GM12878 (cell line): ENCODE measurements at regions not wholly inside any gene's neighbourhood (a gene's known extent, or its start where the extent isn't known, plus 50 kb on each side); places are given as distances from the start of the nearest gene placed in this dataset.

Experiments used
- ATAC-seq: fragments of 200-7000 bp; cut with Tn5 transposase; 3 replicates; pipeline ENCODE4 v1.9.1; 2020; ENCODE audit warnings: mild to moderate bottlenecking, moderate library complexity
- BruUV-seq: library from RNA; stranded (reverse); fragments of 400-500 nt; replicated peaks from 2 replicates; lab custom pipeline; 2021; lab: Mats Ljungman, UMichigan
- CTCF ChIA-PET: fragments of 300-600 bp; sonication (Branson Sonifier 250); formaldehyde crosslinking; extraction: SDS; loops from one replicate; lab custom pipeline; 2021; ENCODE audit warnings: inconsistent platforms; lab: Yijun Ruan, JAX
- POLR2A ChIA-PET: fragments of 350-600 bp; formaldehyde crosslinking; extraction: SDS; loops from one replicate; lab custom pipeline; 2021; ENCODE audit warnings: inconsistent platforms; lab: Charles Lee
- RAD21 ChIA-PET: fragments of 300-600 bp; sonication (Branson Sonifier 250); formaldehyde crosslinking; loops from one replicate; lab custom pipeline; 2023; ENCODE audit warnings: antibody characterized with exemption; ENCODE audit not compliant: unreplicated experiment; lab: Charles Lee
- SMC1A ChIA-PET: fragments of 300-600 bp; sonication (Branson Sonifier 250); formaldehyde crosslinking; loops from one replicate; lab custom pipeline; 2023; ENCODE audit not compliant: unreplicated experiment, uncharacterized antibody; lab: Charles Lee
- DNase-seq: peaks from one replicate; pipeline ENCODE4 v3.0.0-alpha.2; 2011; ENCODE audit warnings: low read depth, low spot score
- FAIRE-seq: peaks from 3 replicates; lab custom pipeline; 2011; peaks lifted over from hg19 to GRCh38; lab: Jason Lieb, UNC
- H2AFZ ChIP-seq: 2 replicates; pipeline ENCODE4 v1.6.0; 2011; ENCODE audit warnings: low read depth, low read length, control low read depth; ENCODE audit not compliant: control insufficient read depth
- H3K27ac ChIP-seq: 2 replicates; pipeline ENCODE4 v1.5.1; 2011; ENCODE audit warnings: control low read depth; ENCODE audit not compliant: control insufficient read depth, insufficient read depth
- H3K27me3 ChIP-seq, 2 experiments: replicated peaks in 1 of 2; 2 replicates each; pipeline versions ENCODE4 v1.6.0 to v1.6.1; 2011; ENCODE audit warnings: low read length in 1 of 2; ENCODE audit not compliant: control insufficient read depth in 2 of 2, insufficient read depth in 2 of 2
- H3K36me3 ChIP-seq, 2 experiments: 2 replicates each; pipeline ENCODE4 v1.5.1; 2011; ENCODE audit warnings: low read length in 1 of 2; ENCODE audit not compliant: control insufficient read depth in 2 of 2, insufficient read depth in 2 of 2
- H3K4me1 ChIP-seq: 2 replicates; pipeline ENCODE4 v1.6.1; 2011; ENCODE audit warnings: mild to moderate bottlenecking, low read length, moderate library complexity, mixed read lengths; ENCODE audit not compliant: control insufficient read depth, insufficient read depth
- H3K4me2 ChIP-seq: 2 replicates; pipeline ENCODE4 v1.6.0; 2011; ENCODE audit warnings: control low read depth; ENCODE audit not compliant: control insufficient read depth, insufficient read depth
- H3K4me3 ChIP-seq: fragments of 200-600 bp; sonication (generic); 2 replicates; pipeline ENCODE4 v1.5.1; 2016
- H3K79me2 ChIP-seq: 2 replicates; pipeline ENCODE4 v1.6.0; 2011; ENCODE audit warnings: low read length; ENCODE audit not compliant: control insufficient read depth, insufficient read depth
- H3K9ac ChIP-seq: 2 replicates; pipeline ENCODE4 v1.8.0; 2011; ENCODE audit warnings: low read length, control low read depth, mixed read lengths; ENCODE audit not compliant: control insufficient read depth, insufficient read depth
- H3K9me3 ChIP-seq: replicated peaks from 3 replicates; pipeline ENCODE4 v1.5.1; 2011; ENCODE audit warnings: mild to moderate bottlenecking, low read length; ENCODE audit not compliant: control insufficient read depth, insufficient read depth
- H4K20me1 ChIP-seq: 2 replicates; pipeline ENCODE4 v1.6.0; 2011; ENCODE audit not compliant: control insufficient read depth, insufficient read depth
- ATF7 ChIP-seq: fragments of 450-650 bp; IDR thresholded peaks from 2 replicates; pipeline ENCODE4 v1.6.1; 2016; ENCODE audit warnings: low read depth, mild to moderate bottlenecking
- BRCA1 ChIP-seq: IDR thresholded peaks from 2 replicates; pipeline ENCODE4 v1.6.1; 2011; ENCODE audit warnings: low read depth, low read length, improper control_type of control experiment
- CBFB ChIP-seq: IDR thresholded peaks from 2 replicates; pipeline ENCODE4 v1.6.1; 2016; ENCODE audit warnings: antibody characterized with exemption, low read depth
- CHD4 ChIP-seq: fragments of 200-600 bp; sonication (generic); IDR thresholded peaks from 2 replicates; pipeline ENCODE4 v1.6.1; 2016; ENCODE audit warnings: mild to moderate bottlenecking
- FOXM1 ChIP-seq: IDR thresholded peaks from 2 replicates; pipeline ENCODE4 v1.6.1; 2012; ENCODE audit warnings: low read depth, mild to moderate bottlenecking, inconsistent platforms, low read length, moderate library complexity
- LARP7 ChIP-seq: fragments of 450-650 bp; IDR thresholded peaks from 2 replicates; pipeline ENCODE4 v1.6.1; 2017; ENCODE audit warnings: mild to moderate bottlenecking
- MYC ChIP-seq: IDR thresholded peaks from 2 replicates; pipeline ENCODE4 v1.6.1; 2011; ENCODE audit warnings: mild to moderate bottlenecking, low read length, moderate library complexity, inconsistent platforms; ENCODE audit not compliant: insufficient read depth, insufficient replicate concordance, insufficient read length, severe bottlenecking
- NFIC ChIP-seq: IDR thresholded peaks from 2 replicates; pipeline ENCODE4 v1.6.1; 2012; ENCODE audit warnings: low read depth, mild to moderate bottlenecking, inconsistent platforms, low read length, moderate library complexity
- NR2C1 ChIP-seq: fragments of 450-650 bp; IDR thresholded peaks from 2 replicates; pipeline ENCODE4 v1.6.1; 2017; ENCODE audit warnings: antibody characterized with exemption, mild to moderate bottlenecking, moderate library complexity
- NR2F1 ChIP-seq: fragments of 450-650 bp; conservative IDR thresholded peaks from 2 replicates; pipeline ENCODE4 v1.6.1; 2017; ENCODE audit warnings: mild to moderate bottlenecking
- RB1 ChIP-seq: fragments of 450-650 bp; formaldehyde crosslinking; IDR thresholded peaks from 2 replicates; pipeline ENCODE4 v1.6.1; 2017; ENCODE audit warnings: mild to moderate bottlenecking, borderline replicate concordance
- ZBED1 ChIP-seq: IDR thresholded peaks from 2 replicates; pipeline ENCODE4 v1.6.1; 2016; ENCODE audit warnings: borderline replicate concordance
- WGBS: methylation state at CpG from one replicate; pipeline ENCODE4 v1.1.6; 2016; ENCODE audit warnings: low lambda C conversion rate; ENCODE audit not compliant: insufficient replicate concordance, insufficient coverage; ENCODE audit errors: missing lambda C conversion rate; 5-methylcytosine and 5-hydroxymethylcytosine counted together
- in situ Hi-C: fragments of 300-500 bp; cut with MboI; formaldehyde crosslinking; loops from 9 replicates; pipeline ENCODE4 v1.14.3; 2018; ENCODE audit warnings: mixed read lengths
- intact Hi-C: fragments of 100-400 bp; cut with micrococcal nuclease; formaldehyde crosslinking; loops from one replicate; pipeline ENCODE4 v1.14.2; 2022; ENCODE audit not compliant: unreplicated experiment
- TF ChIP-seq, protein P1 (sequence below): fragments of 450-650 bp; IDR thresholded peaks from 2 replicates; pipeline ENCODE4 v1.6.1; 2018; ENCODE audit warnings: mild to moderate bottlenecking, low read depth, moderate library complexity; ENCODE audit not compliant: partially characterized antibody

DNA sequence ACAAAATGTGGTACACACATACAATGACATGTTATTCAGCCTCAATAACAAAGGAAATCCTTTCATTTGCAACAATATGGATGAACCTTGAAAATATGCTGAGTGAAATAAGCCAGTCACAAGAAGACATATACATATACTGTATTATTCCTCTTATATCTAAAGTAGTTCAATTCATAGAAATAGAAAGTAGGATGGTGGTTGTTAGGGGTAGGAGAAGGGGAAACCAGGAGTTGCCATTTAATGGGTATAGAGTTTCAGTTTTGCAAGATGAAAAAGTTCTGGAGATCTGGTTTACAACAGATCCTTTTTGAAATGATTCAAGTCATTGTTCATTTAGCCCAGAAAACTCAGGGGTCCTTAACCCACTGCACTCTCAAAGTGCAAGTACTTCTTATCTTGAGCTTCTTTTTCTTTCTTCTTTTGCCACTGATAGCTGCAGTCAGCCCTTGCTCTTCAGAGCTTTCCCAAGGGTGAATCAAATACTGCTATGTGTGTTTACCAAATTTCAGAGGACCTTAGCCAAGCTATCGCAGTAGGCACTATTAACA is 208.0 kb upstream of the EOMES start (continued):
- TF ChIP-seq, protein P1, sequence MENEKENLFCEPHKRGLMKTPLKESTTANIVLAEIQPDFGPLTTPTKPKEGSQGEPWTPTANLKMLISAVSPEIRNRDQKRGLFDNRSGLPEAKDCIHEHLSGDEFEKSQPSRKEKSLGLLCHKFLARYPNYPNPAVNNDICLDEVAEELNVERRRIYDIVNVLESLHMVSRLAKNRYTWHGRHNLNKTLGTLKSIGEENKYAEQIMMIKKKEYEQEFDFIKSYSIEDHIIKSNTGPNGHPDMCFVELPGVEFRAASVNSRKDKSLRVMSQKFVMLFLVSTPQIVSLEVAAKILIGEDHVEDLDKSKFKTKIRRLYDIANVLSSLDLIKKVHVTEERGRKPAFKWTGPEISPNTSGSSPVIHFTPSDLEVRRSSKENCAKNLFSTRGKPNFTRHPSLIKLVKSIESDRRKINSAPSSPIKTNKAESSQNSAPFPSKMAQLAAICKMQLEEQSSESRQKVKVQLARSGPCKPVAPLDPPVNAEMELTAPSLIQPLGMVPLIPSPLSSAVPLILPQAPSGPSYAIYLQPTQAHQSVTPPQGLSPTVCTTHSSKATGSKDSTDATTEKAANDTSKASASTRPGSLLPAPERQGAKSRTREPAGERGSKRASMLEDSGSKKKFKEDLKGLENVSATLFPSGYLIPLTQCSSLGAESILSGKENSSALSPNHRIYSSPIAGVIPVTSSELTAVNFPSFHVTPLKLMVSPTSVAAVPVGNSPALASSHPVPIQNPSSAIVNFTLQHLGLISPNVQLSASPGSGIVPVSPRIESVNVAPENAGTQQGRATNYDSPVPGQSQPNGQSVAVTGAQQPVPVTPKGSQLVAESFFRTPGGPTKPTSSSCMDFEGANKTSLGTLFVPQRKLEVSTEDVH: no peak
- no peak for TF ChIP-seq CBFB
- no peak for TF ChIP-seq RB1
- TF ChIP-seq LARP7: no peak

- Histone ChIP-seq H3K27me3 (no peaks in the 10 kb centered on the region), H3K4me3 (no peak overlapping the region), H3K27ac (no peak overlapping the region), H3K4me1 (no peaks in the 10 kb centered on the region), H3K79me2 (no peaks in the 10 kb centered on the region), H3K9me3 (no peaks in the 10 kb centered on the region), H3K9ac (no peak overlapping the region), H2AFZ (no peak overlapping the region), H3K4me2 (no peak overlapping the region), H4K20me1 (no peaks in the 10 kb centered on the region), H3K36me3 (no peaks in the 10 kb centered on the region)
- ChIA-PET CTCF (interaction anchor here (0.6 to 2.8 kb wide), 3 partner anchors 8 to 224 kb away, joined by 3 to 9 read pairs (median 3); no protein-coding TSS in a partner anchor), POLR2A (interaction anchor here (1.1 kb wide), 1 partner anchor 15 kb away, joined by 6 read pairs; no protein-coding TSS in a partner anchor), SMC1A (interaction anchor here (0.7 to 1.5 kb wide), 6 partner anchors 9 to 76 kb away, joined by 3 to 7 read pairs (median 4); no protein-coding TSS in a partner anchor), RAD21 (interaction anchor here (1.0 kb wide), 2 partner anchors 11 to 30 kb away, joined by 3 read pairs; no protein-coding TSS in a partner anchor)
- in situ Hi-C loops: no loop called here
- TF ChIP-seq NR2C1 (no peak), NR2F1 (no peak), ATF7 (no peak), FOXM1 (no peak), BRCA1 (no peak), CHD4 (no peak), NFIC (no peak), MYC (no peak), ZBED1 (no peak)
- BruUV-seq: no TSS peak
- intact Hi-C loops: no loop called here
- DNase-seq: no peak
- no peak for ATAC-seq
- FAIRE-seq: no peak
- WGBS: 18% methylated on average over 2 of the region's 2 CpGs
Observed at GRCh38 chr3:27935492-27935891, 213.4 kb upstream of the EOMES start.
